ENCODE measurements at regions not wholly inside any gene's neighbourhood (a gene's known extent, or its start where the extent isn't known, plus 50 kb on each side); places are given as distances from the start of the nearest gene placed in this dataset.

- Histone ChIP-seq H2BK20ac (ENCODE audit: low read depth, low read length, poor library complexity, severe bottlenecking) (no peak overlapping the region), H2BK5ac (ENCODE audit: insufficient read length, low read length) (no peak overlapping the region), H2BK120ac (ENCODE audit: low read depth, low read length, poor library complexity, severe bottlenecking) (no peak overlapping the region), H4K20me1 (ENCODE audit: control insufficient read depth, insufficient read depth, insufficient read length) (no peaks in the 10 kb centered on the region), H2AFZ (ENCODE audit: low read length) (no peak overlapping the region), H3K56ac (ENCODE audit: insufficient read length, low read depth, low read length) (no peak overlapping the region), H3K27ac (ENCODE audit: insufficient read length, low read depth, low read length) (no peak overlapping the region), H2BK12ac (ENCODE audit: insufficient read length, low read depth, low read length) (no peak overlapping the region), H3K27me3 (ENCODE audit: insufficient read depth, low read length) (no peaks in the 10 kb centered on the region), H3K9me3 (ENCODE audit: control insufficient read depth, low read depth, low read length) (no peaks in the 10 kb centered on the region), H3K14ac (ENCODE audit: insufficient read depth, low read length) (no peak overlapping the region), H3K23me2 (ENCODE audit: insufficient read length, low read depth, low read length, poor library complexity, severe bottlenecking) (no peaks in the 10 kb centered on the region), H3K79me1 (ENCODE audit: insufficient read depth, low read depth, low read length, poor library complexity, severe bottlenecking) (no peaks in the 10 kb centered on the region), H3T11ph (ENCODE audit: low read length) (no peak overlapping the region), H3K23ac (ENCODE audit: insufficient read length, low read depth, low read length) (no peak overlapping the region), H3K79me2 (ENCODE audit: insufficient read depth, low read length) (no peaks in the 10 kb centered on the region), H3K4me1 (ENCODE audit: insufficient read depth, low read length) (no peaks in the 10 kb centered on the region), H3K18ac (ENCODE audit: insufficient read length, low read depth, low read length) (no peak overlapping the region), H4K5ac (ENCODE audit: insufficient read length, low read depth, low read length) (no peak overlapping the region), H2AK5ac (ENCODE audit: insufficient read length, low read length) (no peak overlapping the region), H4K91ac (ENCODE audit: insufficient read length, low read depth, low read length) (no peak overlapping the region), H2BK15ac (ENCODE audit: low read depth, low read length) (no peak overlapping the region), H4K8ac (replicated peaks; ENCODE audit: insufficient read length, low read depth, low read length) (no peak overlapping the region), H3K4ac (ENCODE audit: low read depth, low read length) (no peak overlapping the region), H3K9ac (ENCODE audit: extremely low read depth, insufficient read length, low read length) (no peak overlapping the region), H3K4me2 (ENCODE audit: insufficient read depth, insufficient read length, low read length) (no peak overlapping the region)
- H3K9me3 Mint-ChIP-seq = no peaks in the 10 kb centered on the region
- TF ChIP-seq CTCF (conservative IDR thresholded peaks at IDR 0.05) = no peak
- no peaks in the 10 kb centered on the region for H3K36me3 Mint-ChIP-seq (ENCODE audit: insufficient read depth in 1 of 3, low read depth in 3 of 3)
- DNase-seq = no peak
- no peak overlapping the region for H3K4me3 Mint-ChIP-seq
- peaks cover 0 to 3% of the 10 kb centered on the region in 2 experiments; a peak in 1 of 4 replicates for H3K4me1 Mint-ChIP-seq
- no CpG with 5 or more reads among the region's 3 CpGs for WGBS (ENCODE audit: extremely low coverage, insufficient read length, low lambda C conversion rate)
- H3K27ac Mint-ChIP-seq = no peak overlapping the region
- no peaks in the 10 kb centered on the region; the same call in 1 of the 2 replicates for H3K27me3 Mint-ChIP-seq (ENCODE audit: low read depth)
Measured at GRCh38 chr5:113900816-113901215, 387.3 kb downstream of the YTHDC2 start.
